ENCODE measurements at regions not wholly inside any gene's neighbourhood (a gene's known extent, or its start where the extent isn't known, plus 50 kb on each side); places are given as distances from the start of the nearest gene placed in this dataset.

GRCh38 chr9:135227641-135228251 lies 140.3 kb downstream of the OLFM1 start:
- TF ChIP-seq CTCF (IDR thresholded peaks at IDR 0.05; ENCODE audit: insufficient read depth, low read length) = no peak
- no peak for DNase-seq (ENCODE audit: low read depth)
- no peak overlapping the region for H3K4me3 ChIP-seq (ENCODE audit: low read depth, low read length)

- no peak for DNase-seq (ENCODE audit: low read depth)
- no peak for TF ChIP-seq CTCF (IDR thresholded peaks at IDR 0.05; ENCODE audit: insufficient read depth, low read length)
- no peak overlapping the region for H3K4me3 ChIP-seq (ENCODE audit: low read depth, low read length)
Measured at GRCh38 chr9:135228345-135228982, 141.0 kb downstream of the OLFM1 start.

DNA sequence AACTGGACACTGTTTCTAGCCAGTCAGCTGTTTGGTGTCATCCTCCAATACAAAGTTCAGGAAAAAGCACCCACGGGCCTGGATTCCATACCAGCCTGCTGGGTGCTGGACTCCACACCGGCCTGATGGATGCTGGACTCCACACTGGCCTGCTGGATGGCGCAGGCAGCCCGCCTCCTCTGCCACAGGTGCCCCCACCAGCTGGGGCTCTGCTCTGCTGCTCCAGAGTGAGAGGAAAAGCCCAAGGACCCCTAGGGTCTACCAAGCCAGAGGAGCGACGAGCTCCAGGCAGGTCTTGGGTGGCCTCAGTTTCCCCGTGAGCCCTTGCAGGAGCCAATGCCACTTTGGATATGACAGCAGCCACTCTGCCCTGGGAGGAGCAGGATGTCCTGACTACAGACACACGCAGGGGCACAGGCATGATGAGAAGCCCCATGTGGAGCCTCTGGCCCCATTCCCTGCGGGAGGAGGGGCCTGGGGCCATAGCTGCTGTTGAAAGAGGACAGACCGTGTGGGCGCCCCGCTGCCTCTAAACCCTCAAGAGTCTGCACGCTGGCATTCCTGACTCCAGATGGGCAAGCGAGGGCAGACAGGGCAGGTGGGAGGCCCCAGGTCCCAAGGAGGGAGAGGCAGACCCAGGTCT lies 141.6 kb downstream of the OLFM1 start:
- no peak for TF ChIP-seq CTCF (IDR thresholded peaks at IDR 0.05; ENCODE audit: insufficient read depth, low read length)
- no peak for DNase-seq (ENCODE audit: low read depth)

GRCh38 chr9:135229701-135230385 lies 142.4 kb downstream of the OLFM1 start:
- H3K4me3 ChIP-seq (ENCODE audit: low read depth, low read length) = no peak overlapping the region
- TF ChIP-seq CTCF (IDR thresholded peaks at IDR 0.05; ENCODE audit: insufficient read depth, low read length) = no peak
- DNase-seq (ENCODE audit: low read depth) = no peak

More for the DNA sequence above, 141.6 kb downstream of the OLFM1 start:
- H3K4me3 ChIP-seq (ENCODE audit: low read depth, low read length) = no peak overlapping the region

- no peak overlapping the region for H3K4me3 ChIP-seq (ENCODE audit: low read depth, low read length)
Measured at GRCh38 chr9:135230386-135230765, 142.9 kb downstream of the OLFM1 start.

More at GRCh38 chr9:135230386-135230765, 142.9 kb downstream of the OLFM1 start:
- TF ChIP-seq CTCF (IDR thresholded peaks at IDR 0.05; ENCODE audit: insufficient read depth, low read length) = no peak
- no peak for DNase-seq (ENCODE audit: low read depth)

All from fibroblast of the aortic adventitia (primary cell).